ENCODE measurements at regions not wholly inside any gene's neighbourhood (a gene's known extent, or its start where the extent isn't known, plus 50 kb on each side); places are given as distances from the start of the nearest gene placed in this dataset.

DNA sequence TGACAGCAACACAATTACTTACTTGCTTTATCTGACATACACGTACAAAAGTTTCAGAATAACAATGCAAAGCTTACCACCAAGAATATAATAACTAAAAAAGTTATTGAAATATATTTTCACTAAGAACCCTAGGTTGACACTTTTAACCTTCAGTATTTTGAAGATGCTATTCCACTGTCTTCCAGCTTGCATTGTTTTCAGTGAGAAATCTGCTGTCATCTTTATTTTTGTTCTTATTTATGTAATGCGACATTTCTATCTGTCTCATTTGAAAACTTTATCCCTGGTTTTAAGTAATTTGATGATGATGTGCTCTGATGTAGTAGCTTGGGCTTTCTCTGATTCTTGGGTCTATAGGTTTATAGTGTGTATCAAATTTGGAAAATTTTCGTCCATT is 165.0 kb upstream of the SMIM21 start:
- peaks cover 36% of the 10 kb centered on the region for H3K9me3 Mint-ChIP-seq
- no peak overlapping the region for H2AFZ ChIP-seq
- H3K4me1 ChIP-seq (ENCODE audit: insufficient read depth): no peaks in the 10 kb centered on the region
- no peaks in the 10 kb centered on the region for H3K27me3 Mint-ChIP-seq (ENCODE audit: insufficient read depth, low read depth, poor library complexity)
- peaks cover 8% of the 10 kb centered on the region for H3K9me2 ChIP-seq (ENCODE audit: insufficient read depth)
- no peak overlapping the region for H3K4me3 Mint-ChIP-seq
- H3K79me2 ChIP-seq (replicated peaks; ENCODE audit: insufficient read depth): no peaks in the 10 kb centered on the region
- H3K4me2 ChIP-seq: no peak overlapping the region
- no peak for ATAC-seq
- no peak overlapping the region for H3K4me3 ChIP-seq
- no peak overlapping the region for H3K27ac Mint-ChIP-seq
- H4K20me1 ChIP-seq (replicated peaks; ENCODE audit: insufficient read depth): no peaks in the 10 kb centered on the region
- H3K36me3 ChIP-seq (ENCODE audit: insufficient read depth): peaks cover 10% of the 10 kb centered on the region; the same call in 1 of the 2 replicates
- DNase-seq (ENCODE audit: low spot score): peak; percentile 10
- no peak overlapping the region for H3K27ac ChIP-seq (ENCODE audit: low read depth)
- peaks cover 12% of the 10 kb centered on the region; the same call in 2 of the 3 replicates for H3K36me3 Mint-ChIP-seq (ENCODE audit: low read depth)
- no peaks in the 10 kb centered on the region; the same call in 2 of the 3 replicates for H3K4me1 Mint-ChIP-seq
- no peaks in the 10 kb centered on the region for H3K27me3 ChIP-seq (ENCODE audit: insufficient read depth)
- H3F3A ChIP-seq (replicated peaks; ENCODE audit: low read depth): no peaks in the 10 kb centered on the region
- TF ChIP-seq CREB1 (CRISPR knock-in tag; IDR thresholded peaks at IDR 0.05; ENCODE audit: low read depth) (no peak), ZNF331 (CRISPR knock-in tag; IDR thresholded peaks at IDR 0.05; ENCODE audit: low read depth) (no peak), JUNB (IDR thresholded peaks at IDR 0.05; ENCODE audit: unreplicated experiment) (no peak), EZH2 (IDR thresholded peaks at IDR 0.05; ENCODE audit: low read depth, unreplicated experiment) (no peak), STAT1 (IDR thresholded peaks at IDR 0.05; ENCODE audit: unreplicated experiment) (no peak), POLR2AphosphoS5 (IDR thresholded peaks at IDR 0.05; ENCODE audit: low read depth) (no peak), ZNF114 (CRISPR knock-in tag; IDR thresholded peaks at IDR 0.05) (no peak), EZH2phosphoT487 (IDR thresholded peaks at IDR 0.05; ENCODE audit: unreplicated experiment) (no peak), NANOG (IDR thresholded peaks at IDR 0.05; ENCODE audit: borderline replicate concordance) (no peak)
- TF ChIP-seq, protein P1, sequence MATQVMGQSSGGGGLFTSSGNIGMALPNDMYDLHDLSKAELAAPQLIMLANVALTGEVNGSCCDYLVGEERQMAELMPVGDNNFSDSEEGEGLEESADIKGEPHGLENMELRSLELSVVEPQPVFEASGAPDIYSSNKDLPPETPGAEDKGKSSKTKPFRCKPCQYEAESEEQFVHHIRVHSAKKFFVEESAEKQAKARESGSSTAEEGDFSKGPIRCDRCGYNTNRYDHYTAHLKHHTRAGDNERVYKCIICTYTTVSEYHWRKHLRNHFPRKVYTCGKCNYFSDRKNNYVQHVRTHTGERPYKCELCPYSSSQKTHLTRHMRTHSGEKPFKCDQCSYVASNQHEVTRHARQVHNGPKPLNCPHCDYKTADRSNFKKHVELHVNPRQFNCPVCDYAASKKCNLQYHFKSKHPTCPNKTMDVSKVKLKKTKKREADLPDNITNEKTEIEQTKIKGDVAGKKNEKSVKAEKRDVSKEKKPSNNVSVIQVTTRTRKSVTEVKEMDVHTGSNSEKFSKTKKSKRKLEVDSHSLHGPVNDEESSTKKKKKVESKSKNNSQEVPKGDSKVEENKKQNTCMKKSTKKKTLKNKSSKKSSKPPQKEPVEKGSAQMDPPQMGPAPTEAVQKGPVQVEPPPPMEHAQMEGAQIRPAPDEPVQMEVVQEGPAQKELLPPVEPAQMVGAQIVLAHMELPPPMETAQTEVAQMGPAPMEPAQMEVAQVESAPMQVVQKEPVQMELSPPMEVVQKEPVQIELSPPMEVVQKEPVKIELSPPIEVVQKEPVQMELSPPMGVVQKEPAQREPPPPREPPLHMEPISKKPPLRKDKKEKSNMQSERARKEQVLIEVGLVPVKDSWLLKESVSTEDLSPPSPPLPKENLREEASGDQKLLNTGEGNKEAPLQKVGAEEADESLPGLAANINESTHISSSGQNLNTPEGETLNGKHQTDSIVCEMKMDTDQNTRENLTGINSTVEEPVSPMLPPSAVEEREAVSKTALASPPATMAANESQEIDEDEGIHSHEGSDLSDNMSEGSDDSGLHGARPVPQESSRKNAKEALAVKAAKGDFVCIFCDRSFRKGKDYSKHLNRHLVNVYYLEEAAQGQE (IDR thresholded peaks at IDR 0.05; ENCODE audit: unreplicated experiment): no peak
- TF ChIP-seq, protein P2, sequence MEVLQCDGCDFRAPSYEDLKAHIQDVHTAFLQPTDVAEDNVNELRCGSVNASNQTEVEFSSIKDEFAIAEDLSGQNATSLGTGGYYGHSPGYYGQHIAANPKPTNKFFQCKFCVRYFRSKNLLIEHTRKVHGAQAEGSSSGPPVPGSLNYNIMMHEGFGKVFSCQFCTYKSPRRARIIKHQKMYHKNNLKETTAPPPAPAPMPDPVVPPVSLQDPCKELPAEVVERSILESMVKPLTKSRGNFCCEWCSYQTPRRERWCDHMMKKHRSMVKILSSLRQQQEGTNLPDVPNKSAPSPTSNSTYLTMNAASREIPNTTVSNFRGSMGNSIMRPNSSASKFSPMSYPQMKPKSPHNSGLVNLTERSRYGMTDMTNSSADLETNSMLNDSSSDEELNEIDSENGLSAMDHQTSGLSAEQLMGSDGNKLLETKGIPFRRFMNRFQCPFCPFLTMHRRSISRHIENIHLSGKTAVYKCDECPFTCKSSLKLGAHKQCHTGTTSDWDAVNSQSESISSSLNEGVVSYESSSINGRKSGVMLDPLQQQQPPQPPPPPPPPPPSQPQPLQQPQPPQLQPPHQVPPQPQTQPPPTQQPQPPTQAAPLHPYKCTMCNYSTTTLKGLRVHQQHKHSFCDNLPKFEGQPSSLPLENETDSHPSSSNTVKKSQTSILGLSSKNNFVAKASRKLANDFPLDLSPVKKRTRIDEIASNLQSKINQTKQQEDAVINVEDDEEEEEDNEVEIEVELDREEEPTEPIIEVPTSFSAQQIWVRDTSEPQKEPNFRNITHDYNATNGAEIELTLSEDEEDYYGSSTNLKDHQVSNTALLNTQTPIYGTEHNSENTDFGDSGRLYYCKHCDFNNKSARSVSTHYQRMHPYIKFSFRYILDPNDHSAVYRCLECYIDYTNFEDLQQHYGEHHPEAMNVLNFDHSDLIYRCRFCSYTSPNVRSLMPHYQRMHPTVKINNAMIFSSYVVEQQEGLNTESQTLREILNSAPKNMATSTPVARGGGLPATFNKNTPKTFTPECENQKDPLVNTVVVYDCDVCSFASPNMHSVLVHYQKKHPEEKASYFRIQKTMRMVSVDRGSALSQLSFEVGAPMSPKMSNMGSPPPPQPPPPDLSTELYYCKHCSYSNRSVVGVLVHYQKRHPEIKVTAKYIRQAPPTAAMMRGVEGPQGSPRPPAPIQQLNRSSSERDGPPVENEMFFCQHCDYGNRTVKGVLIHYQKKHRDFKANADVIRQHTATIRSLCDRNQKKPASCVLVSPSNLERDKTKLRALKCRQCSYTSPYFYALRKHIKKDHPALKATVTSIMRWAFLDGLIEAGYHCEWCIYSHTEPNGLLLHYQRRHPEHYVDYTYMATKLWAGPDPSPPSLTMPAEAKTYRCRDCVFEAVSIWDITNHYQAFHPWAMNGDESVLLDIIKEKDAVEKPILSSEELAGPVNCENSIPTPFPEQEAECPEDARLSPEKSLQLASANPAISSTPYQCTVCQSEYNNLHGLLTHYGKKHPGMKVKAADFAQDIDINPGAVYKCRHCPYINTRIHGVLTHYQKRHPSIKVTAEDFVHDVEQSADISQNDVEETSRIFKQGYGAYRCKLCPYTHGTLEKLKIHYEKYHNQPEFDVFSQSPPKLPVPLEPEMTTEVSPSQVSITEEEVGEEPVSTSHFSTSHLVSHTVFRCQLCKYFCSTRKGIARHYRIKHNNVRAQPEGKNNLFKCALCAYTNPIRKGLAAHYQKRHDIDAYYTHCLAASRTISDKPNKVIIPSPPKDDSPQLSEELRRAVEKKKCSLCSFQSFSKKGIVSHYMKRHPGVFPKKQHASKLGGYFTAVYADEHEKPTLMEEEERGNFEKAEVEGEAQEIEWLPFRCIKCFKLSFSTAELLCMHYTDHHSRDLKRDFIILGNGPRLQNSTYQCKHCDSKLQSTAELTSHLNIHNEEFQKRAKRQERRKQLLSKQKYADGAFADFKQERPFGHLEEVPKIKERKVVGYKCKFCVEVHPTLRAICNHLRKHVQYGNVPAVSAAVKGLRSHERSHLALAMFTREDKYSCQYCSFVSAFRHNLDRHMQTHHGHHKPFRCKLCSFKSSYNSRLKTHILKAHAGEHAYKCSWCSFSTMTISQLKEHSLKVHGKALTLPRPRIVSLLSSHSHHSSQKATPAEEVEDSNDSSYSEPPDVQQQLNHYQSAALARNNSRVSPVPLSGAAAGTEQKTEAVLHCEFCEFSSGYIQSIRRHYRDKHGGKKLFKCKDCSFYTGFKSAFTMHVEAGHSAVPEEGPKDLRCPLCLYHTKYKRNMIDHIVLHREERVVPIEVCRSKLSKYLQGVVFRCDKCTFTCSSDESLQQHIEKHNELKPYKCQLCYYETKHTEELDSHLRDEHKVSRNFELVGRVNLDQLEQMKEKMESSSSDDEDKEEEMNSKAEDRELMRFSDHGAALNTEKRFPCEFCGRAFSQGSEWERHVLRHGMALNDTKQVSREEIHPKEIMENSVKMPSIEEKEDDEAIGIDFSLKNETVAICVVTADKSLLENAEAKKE (CRISPR knock-in tag; IDR thresholded peaks at IDR 0.05): no peak
- TF ChIP-seq, protein P3, sequence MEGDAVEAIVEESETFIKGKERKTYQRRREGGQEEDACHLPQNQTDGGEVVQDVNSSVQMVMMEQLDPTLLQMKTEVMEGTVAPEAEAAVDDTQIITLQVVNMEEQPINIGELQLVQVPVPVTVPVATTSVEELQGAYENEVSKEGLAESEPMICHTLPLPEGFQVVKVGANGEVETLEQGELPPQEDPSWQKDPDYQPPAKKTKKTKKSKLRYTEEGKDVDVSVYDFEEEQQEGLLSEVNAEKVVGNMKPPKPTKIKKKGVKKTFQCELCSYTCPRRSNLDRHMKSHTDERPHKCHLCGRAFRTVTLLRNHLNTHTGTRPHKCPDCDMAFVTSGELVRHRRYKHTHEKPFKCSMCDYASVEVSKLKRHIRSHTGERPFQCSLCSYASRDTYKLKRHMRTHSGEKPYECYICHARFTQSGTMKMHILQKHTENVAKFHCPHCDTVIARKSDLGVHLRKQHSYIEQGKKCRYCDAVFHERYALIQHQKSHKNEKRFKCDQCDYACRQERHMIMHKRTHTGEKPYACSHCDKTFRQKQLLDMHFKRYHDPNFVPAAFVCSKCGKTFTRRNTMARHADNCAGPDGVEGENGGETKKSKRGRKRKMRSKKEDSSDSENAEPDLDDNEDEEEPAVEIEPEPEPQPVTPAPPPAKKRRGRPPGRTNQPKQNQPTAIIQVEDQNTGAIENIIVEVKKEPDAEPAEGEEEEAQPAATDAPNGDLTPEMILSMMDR (conservative IDR thresholded peaks at IDR 0.05; ENCODE audit: low read depth in 2 of 2): no peak
- TF ChIP-seq, protein P4, sequence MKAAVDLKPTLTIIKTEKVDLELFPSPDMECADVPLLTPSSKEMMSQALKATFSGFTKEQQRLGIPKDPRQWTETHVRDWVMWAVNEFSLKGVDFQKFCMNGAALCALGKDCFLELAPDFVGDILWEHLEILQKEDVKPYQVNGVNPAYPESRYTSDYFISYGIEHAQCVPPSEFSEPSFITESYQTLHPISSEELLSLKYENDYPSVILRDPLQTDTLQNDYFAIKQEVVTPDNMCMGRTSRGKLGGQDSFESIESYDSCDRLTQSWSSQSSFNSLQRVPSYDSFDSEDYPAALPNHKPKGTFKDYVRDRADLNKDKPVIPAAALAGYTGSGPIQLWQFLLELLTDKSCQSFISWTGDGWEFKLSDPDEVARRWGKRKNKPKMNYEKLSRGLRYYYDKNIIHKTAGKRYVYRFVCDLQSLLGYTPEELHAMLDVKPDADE (IDR thresholded peaks at IDR 0.05): no peak

All from GM23338 (cell line).